H9 (cell line): ENCODE measurements at regions not wholly inside any gene's neighbourhood (a gene's known extent, or its start where the extent isn't known, plus 50 kb on each side); places are given as distances from the start of the nearest gene placed in this dataset.

ENCODE experiments used
- DNase-seq: peaks from one replicate; pipeline ENCODE4 v3.0.0-alpha.2; 2017
- H2AFZ ChIP-seq: one replicate; pipeline ENCODE4 v1.6.1; 2013; ENCODE audit warnings: mild to moderate bottlenecking, low read length, control low read depth, moderate library complexity
- H2AK5ac ChIP-seq: 2 replicates; pipeline ENCODE4 v1.6.1; 2013; ENCODE audit warnings: low read length, control low read depth, mixed read lengths; ENCODE audit not compliant: insufficient read length
- H2BK120ac ChIP-seq: one replicate; pipeline ENCODE4 v1.6.1; 2013; ENCODE audit warnings: low read depth, mild to moderate bottlenecking, low read length, control low read depth, inconsistent platforms; ENCODE audit not compliant: poor library complexity, severe bottlenecking
- H2BK12ac ChIP-seq: 2 replicates; pipeline ENCODE4 v1.6.1; 2013; ENCODE audit warnings: low read length, control low read depth, mixed read lengths, low read depth; ENCODE audit not compliant: insufficient read length
- H2BK15ac ChIP-seq: 2 replicates; pipeline ENCODE4 v1.6.1; 2013; ENCODE audit warnings: low read depth, low read length, control low read depth
- H2BK20ac ChIP-seq: one replicate; pipeline ENCODE4 v1.6.1; 2013; ENCODE audit warnings: low read depth, mild to moderate bottlenecking, low read length, control low read depth, inconsistent platforms; ENCODE audit not compliant: poor library complexity, severe bottlenecking
- H2BK5ac ChIP-seq: 2 replicates; pipeline ENCODE4 v1.6.1; 2013; ENCODE audit warnings: low read length, control low read depth, mixed read lengths; ENCODE audit not compliant: insufficient read length
- H3K14ac ChIP-seq: 2 replicates; pipeline ENCODE4 v1.6.1; 2013; ENCODE audit warnings: low read length, control low read depth; ENCODE audit not compliant: insufficient read depth
- H3K18ac ChIP-seq: 2 replicates; pipeline ENCODE4 v1.6.1; 2013; ENCODE audit warnings: low read depth, mild to moderate bottlenecking, mixed read lengths, low read length, control low read depth; ENCODE audit not compliant: insufficient read length
- H3K23ac ChIP-seq: 2 replicates; pipeline ENCODE4 v1.6.1; 2013; ENCODE audit warnings: low read length, control low read depth, mixed read lengths, low read depth; ENCODE audit not compliant: insufficient read length
- H3K23me2 ChIP-seq: 2 replicates; pipeline ENCODE4 v1.6.1; 2013; ENCODE audit warnings: low read depth, mild to moderate bottlenecking, mixed read lengths, low read length, control low read depth; ENCODE audit not compliant: insufficient read length, poor library complexity, severe bottlenecking
- H3K27ac ChIP-seq: 2 replicates; pipeline ENCODE4 v1.5.1; 2013; ENCODE audit warnings: low read length, control low read depth, mixed read lengths, low read depth; ENCODE audit not compliant: insufficient read length
- H3K27me3 ChIP-seq: 2 replicates; pipeline ENCODE4 v1.6.1; 2013; ENCODE audit warnings: low read length, control low read depth, inconsistent platforms; ENCODE audit not compliant: insufficient read depth
- H3K4ac ChIP-seq: 2 replicates; pipeline ENCODE4 v1.6.1; 2013; ENCODE audit warnings: low read depth, mild to moderate bottlenecking, control low read depth, inconsistent platforms, low read length, moderate library complexity
- H3K4me1 ChIP-seq: 2 replicates; pipeline ENCODE4 v1.6.1; 2013; ENCODE audit warnings: low read length, control low read depth, inconsistent platforms; ENCODE audit not compliant: insufficient read depth
- H3K4me2 ChIP-seq: 2 replicates; pipeline ENCODE4 v1.6.1; 2013; ENCODE audit warnings: low read length, control low read depth, mixed read lengths; ENCODE audit not compliant: insufficient read length, insufficient read depth
- H3K56ac ChIP-seq: 2 replicates; pipeline ENCODE4 v1.6.1; 2013; ENCODE audit warnings: low read depth, mild to moderate bottlenecking, mixed read lengths, low read length, control low read depth; ENCODE audit not compliant: insufficient read length
- H3K79me1 ChIP-seq: 2 replicates; pipeline ENCODE4 v1.6.1; 2013; ENCODE audit warnings: low read depth, mild to moderate bottlenecking, moderate library complexity, low read length, control low read depth, inconsistent platforms; ENCODE audit not compliant: insufficient read depth, poor library complexity, severe bottlenecking
- H3K79me2 ChIP-seq: 2 replicates; pipeline ENCODE4 v1.6.1; 2013; ENCODE audit warnings: low read length, control low read depth, inconsistent platforms; ENCODE audit not compliant: insufficient read depth
- H3K9ac ChIP-seq: 2 replicates; pipeline ENCODE4 v1.6.1; 2013; ENCODE audit warnings: low read length, control low read depth, mixed read lengths; ENCODE audit not compliant: insufficient read length; ENCODE audit errors: extremely low read depth
- H3K9me3 ChIP-seq: one replicate; pipeline ENCODE4 v1.6.1; 2013; ENCODE audit warnings: low read depth, low read length, inconsistent platforms; ENCODE audit not compliant: control insufficient read depth
- H3T11ph ChIP-seq: one replicate; pipeline ENCODE4 v1.6.1; 2013; ENCODE audit warnings: mild to moderate bottlenecking, low read length, control low read depth, inconsistent platforms
- H4K20me1 ChIP-seq: one replicate; pipeline ENCODE4 v1.6.1; 2013; ENCODE audit not compliant: control insufficient read depth, insufficient read length, insufficient read depth
- H4K5ac ChIP-seq: 2 replicates; pipeline ENCODE4 v1.6.1; 2013; ENCODE audit warnings: low read depth, mild to moderate bottlenecking, mixed read lengths, low read length, control low read depth; ENCODE audit not compliant: insufficient read length
- H4K8ac ChIP-seq: replicated peaks from 2 replicates; pipeline ENCODE4 v1.6.1; 2013; ENCODE audit warnings: low read length, control low read depth, mixed read lengths, low read depth; ENCODE audit not compliant: insufficient read length
- H4K91ac ChIP-seq: 2 replicates; pipeline ENCODE4 v1.6.1; 2013; ENCODE audit warnings: low read depth, mild to moderate bottlenecking, moderate library complexity, mixed read lengths, low read length, control low read depth; ENCODE audit not compliant: insufficient read length
- H3K27ac Mint-ChIP-seq, 3 experiments: 2 replicates in 2 of 3; 3 replicates in 1 of 3; pipeline ENCODE4 v1.8.0; 2020 to 2021; ENCODE audit warnings: mixed read lengths in 3 of 3, mild to moderate bottlenecking in 1 of 3, moderate library complexity in 1 of 3
- H3K27me3 Mint-ChIP-seq: 2 replicates; pipeline ENCODE4 v1.8.0; 2021; ENCODE audit warnings: low read depth, mild to moderate bottlenecking, moderate library complexity, mixed read lengths
- H3K36me3 Mint-ChIP-seq, 3 experiments: 2 replicates in 2 of 3; 3 replicates in 1 of 3; pipeline ENCODE4 v1.8.0; 2020 to 2021; ENCODE audit warnings: low read depth in 3 of 3, mixed read lengths in 3 of 3; ENCODE audit not compliant: insufficient read depth in 1 of 3
- H3K4me1 Mint-ChIP-seq, 2 experiments: 2 replicates each; pipeline ENCODE4 v1.8.0; 2020; ENCODE audit warnings: mixed read lengths in 2 of 2
- H3K4me3 Mint-ChIP-seq, 2 experiments: 2 replicates in 1 of 2; 3 replicates in 1 of 2; pipeline ENCODE4 v1.8.0; 2020 to 2021; ENCODE audit warnings: mild to moderate bottlenecking in 2 of 2, mixed read lengths in 2 of 2, moderate library complexity in 1 of 2
- H3K9me3 Mint-ChIP-seq, 2 experiments: 2 replicates in 1 of 2; 3 replicates in 1 of 2; pipeline ENCODE4 v1.8.0; 2020; ENCODE audit warnings: mild to moderate bottlenecking in 2 of 2, mixed read lengths in 2 of 2, moderate library complexity in 1 of 2
- WGBS: extraction: QIAGEN DNeasy Blood & Tissue Kit; methylation state at CpG from one replicate; pipeline ENCODE4 v1.1.7; 2013; ENCODE audit warnings: missing lambda C conversion rate, low lambda C conversion rate, mixed read lengths; ENCODE audit not compliant: insufficient read length; ENCODE audit errors: extremely low coverage; 5-methylcytosine and 5-hydroxymethylcytosine counted together
- TF ChIP-seq, protein P1 (sequence below): fragments of 200-600 bp; sonication (generic); conservative IDR thresholded peaks from 3 replicates; pipeline ENCODE4 v1.8.0; 2021; ENCODE audit warnings: antibody characterized with exemption, mild to moderate bottlenecking

DNA sequence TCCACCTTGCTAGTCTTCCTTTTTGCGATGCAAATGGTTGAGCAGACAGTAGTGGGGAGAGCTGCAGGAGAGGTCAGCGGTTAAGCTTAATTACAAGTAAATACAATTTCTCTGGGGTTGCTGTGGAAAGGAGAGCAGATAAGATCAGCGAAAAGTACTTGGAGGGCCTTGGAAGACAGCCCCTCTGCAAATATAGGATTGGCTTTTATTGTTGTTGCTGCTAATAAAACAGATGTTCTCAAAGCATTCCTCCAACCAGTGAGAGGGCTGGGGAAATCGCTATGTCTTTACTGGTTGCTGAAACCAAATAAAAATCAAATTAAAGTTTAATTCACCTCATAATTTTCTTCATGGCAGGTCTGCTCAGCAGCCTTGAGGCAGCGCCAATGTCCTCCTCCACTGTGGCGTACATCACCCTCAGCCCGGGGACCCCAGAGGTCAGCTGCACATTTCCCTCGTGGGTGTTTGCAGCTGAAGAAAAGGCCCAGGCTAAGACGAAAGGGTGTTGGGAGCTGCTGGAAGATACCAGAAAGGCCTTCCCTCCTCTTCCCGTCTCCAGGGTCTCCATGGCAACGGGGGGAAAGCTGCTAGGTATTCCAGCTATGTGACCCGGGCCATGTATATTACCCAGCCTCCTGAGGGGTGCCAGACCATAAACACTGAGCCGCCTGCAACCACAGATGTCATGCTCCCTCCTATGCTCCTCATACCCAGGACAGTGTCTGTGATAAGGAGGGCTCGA lies 54.6 kb upstream of the POU2F1 start:
- H3K9ac ChIP-seq: no peak overlapping the region
- H2AK5ac ChIP-seq: no peak overlapping the region
- H2BK15ac ChIP-seq: no peak overlapping the region; the same call in 1 of the 2 replicates
- peaks cover 2% of the 10 kb centered on the region; the same call in 1 of the 2 replicates for H3K27me3 Mint-ChIP-seq
- H3K9me3 ChIP-seq: no peaks in the 10 kb centered on the region
- no peak overlapping the region for H4K8ac ChIP-seq
- no peak overlapping the region; the same call in 1 of the 2 replicates for H3K4ac ChIP-seq
- peaks cover 11% of the 10 kb centered on the region; the same call in 1 of the 2 replicates for H3K4me1 ChIP-seq
- no peaks in the 10 kb centered on the region for H3K23me2 ChIP-seq
- peak overlapping the region; percentile 33 for H3K14ac ChIP-seq
- no peak overlapping the region for H3K23ac ChIP-seq
- H3K79me2 ChIP-seq: no peaks in the 10 kb centered on the region
- no peaks in the 10 kb centered on the region for H3K79me1 ChIP-seq
- WGBS: no CpG with 5 or more reads among the region's 14 CpGs
- peak overlapping the region; percentile 25 for H4K5ac ChIP-seq
- no peaks in the 10 kb centered on the region for H3K9me3 Mint-ChIP-seq
- H3K27ac ChIP-seq: peak overlapping the region; percentile 82
- peak; percentile 89 for DNase-seq
- peak overlapping the region; percentile 86 for H2AFZ ChIP-seq
- peaks cover 0 to 7% (median 4%) of the 10 kb centered on the region in 3 experiments; a peak in 2 of 7 replicates for H3K36me3 Mint-ChIP-seq
- TF ChIP-seq, protein P1, sequence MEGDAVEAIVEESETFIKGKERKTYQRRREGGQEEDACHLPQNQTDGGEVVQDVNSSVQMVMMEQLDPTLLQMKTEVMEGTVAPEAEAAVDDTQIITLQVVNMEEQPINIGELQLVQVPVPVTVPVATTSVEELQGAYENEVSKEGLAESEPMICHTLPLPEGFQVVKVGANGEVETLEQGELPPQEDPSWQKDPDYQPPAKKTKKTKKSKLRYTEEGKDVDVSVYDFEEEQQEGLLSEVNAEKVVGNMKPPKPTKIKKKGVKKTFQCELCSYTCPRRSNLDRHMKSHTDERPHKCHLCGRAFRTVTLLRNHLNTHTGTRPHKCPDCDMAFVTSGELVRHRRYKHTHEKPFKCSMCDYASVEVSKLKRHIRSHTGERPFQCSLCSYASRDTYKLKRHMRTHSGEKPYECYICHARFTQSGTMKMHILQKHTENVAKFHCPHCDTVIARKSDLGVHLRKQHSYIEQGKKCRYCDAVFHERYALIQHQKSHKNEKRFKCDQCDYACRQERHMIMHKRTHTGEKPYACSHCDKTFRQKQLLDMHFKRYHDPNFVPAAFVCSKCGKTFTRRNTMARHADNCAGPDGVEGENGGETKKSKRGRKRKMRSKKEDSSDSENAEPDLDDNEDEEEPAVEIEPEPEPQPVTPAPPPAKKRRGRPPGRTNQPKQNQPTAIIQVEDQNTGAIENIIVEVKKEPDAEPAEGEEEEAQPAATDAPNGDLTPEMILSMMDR: no peak
- peaks cover 59 to 63% of the 10 kb centered on the region in 2 experiments for H3K4me1 Mint-ChIP-seq
- H3K4me2 ChIP-seq: peak overlapping the region; percentile 35
- no peak overlapping the region for H3T11ph ChIP-seq
- H3K27me3 ChIP-seq: no peaks in the 10 kb centered on the region
- H4K91ac ChIP-seq: peak overlapping the region; percentile 75
- peak overlapping the region; percentile 12 for H2BK5ac ChIP-seq
- no peaks in the 10 kb centered on the region for H4K20me1 ChIP-seq
- H3K27ac Mint-ChIP-seq: peak overlapping the region; percentile 91 to 96 (median 94)
- H3K18ac ChIP-seq: peak overlapping the region; percentile 55
- H2BK20ac ChIP-seq: peak overlapping the region; percentile 98
- no peak overlapping the region for H2BK12ac ChIP-seq
- no peak overlapping the region for H2BK120ac ChIP-seq
- H3K4me3 Mint-ChIP-seq: peak overlapping the region; percentile 1 to 68; a peak in 4 of 5 replicates
- H3K56ac ChIP-seq: no peak overlapping the region
